ENCODE measurements at regions not wholly inside any gene's neighbourhood (a gene's known extent, or its start where the extent isn't known, plus 50 kb on each side); places are given as distances from the start of the nearest gene placed in this dataset.

GRCh38 chr5:110900829-110901228, 162.0 kb downstream of the SLC25A46 start:
- no peaks in the 10 kb centered on the region for H3K9me3 ChIP-seq
- 3% methylated on average over 2 of the region's 2 CpGs for WGBS (ENCODE audit: low lambda C conversion rate)
- H4K20me1 ChIP-seq (ENCODE audit: insufficient read depth), result no peaks in the 10 kb centered on the region
- H3K4me1 ChIP-seq (ENCODE audit: control insufficient read depth in 1 of 2, insufficient read depth in 2 of 2, low read depth in 1 of 2, low read length in 1 of 2), result no peaks in the 10 kb centered on the region; a peak in 1 of 4 replicates
- POLR2A ChIA-PET, result no interaction called here
- peaks cover 19% of the 10 kb centered on the region for H3F3A ChIP-seq (replicated peaks; ENCODE audit: insufficient read depth)
- H3K27ac ChIP-seq (ENCODE audit: low read depth in 2 of 2, low read length in 1 of 2), result peak overlapping the region; percentile 55 to 73; a peak in 3 of 4 replicates
- H3K27me3 ChIP-seq (ENCODE audit: insufficient read depth), result no peaks in the 10 kb centered on the region
- H2AFZ ChIP-seq (ENCODE audit: low read depth), result no peak overlapping the region
- no peaks in the 10 kb centered on the region for H3K9me2 ChIP-seq
- no peaks in the 10 kb centered on the region for H3K79me2 ChIP-seq (ENCODE audit: insufficient read depth)
- no peak for DNase-seq
- H3K4me3 ChIP-seq (ENCODE audit: low read depth in 2 of 2, low read length in 1 of 2), result no peak overlapping the region
- CTCF ChIA-PET, result no interaction called here
- no peaks in the 10 kb centered on the region for H3K36me3 ChIP-seq (replicated peaks in 1 of 2; ENCODE audit: control insufficient read depth in 1 of 2, insufficient read depth in 2 of 2, low read length in 1 of 2)
- no peak overlapping the region for H3K9ac ChIP-seq
- H3K4me2 ChIP-seq, result peak overlapping the region; percentile 35; the same call in 1 of the 2 replicates
- TF ChIP-seq NFIC (IDR thresholded peaks at IDR 0.05; ENCODE audit: borderline replicate concordance) (peak; percentile 64), CHD2 (IDR thresholded peaks at IDR 0.05; ENCODE audit: low read length, partially characterized antibody) (no peak), JUND (IDR thresholded peaks at IDR 0.05) (peak; percentile 75), EP300 (IDR thresholded peaks at IDR 0.05; ENCODE audit: borderline replicate concordance in 1 of 2, low read depth in 1 of 2, low read length in 1 of 2) (peak in 1 of 2 experiments; percentile 72; a peak in 1 of 4 replicates), SMC3 (IDR thresholded peaks at IDR 0.05; ENCODE audit: low read depth, low read length) (no peak), MXI1 (IDR thresholded peaks at IDR 0.05; ENCODE audit: low read depth, low read length) (no peak), FOXJ3 (CRISPR knock-in tag; IDR thresholded peaks at IDR 0.05) (no peak), MAX (IDR thresholded peaks at IDR 0.05; ENCODE audit: low read depth) (no peak; the same call in 1 of the 2 replicates), IRF3 (IDR thresholded peaks at IDR 0.05; ENCODE audit: low read depth, low read length) (no peak), TEAD4 (IDR thresholded peaks at IDR 0.05; ENCODE audit: borderline replicate concordance, insufficient read depth) (peak; percentile 49; the same call in 1 of the 2 replicates), RAD21 (IDR thresholded peaks at IDR 0.05; ENCODE audit: low read length) (no peak), FOXM1 (IDR thresholded peaks at IDR 0.05; ENCODE audit: low read depth) (peak; percentile 71; the same call in 1 of the 2 replicates), POLR2AphosphoS5 (IDR thresholded peaks at IDR 0.05; ENCODE audit: low read depth, low read length) (peak; percentile 21; the same call in 1 of the 2 replicates), SIN3A (IDR thresholded peaks at IDR 0.05; ENCODE audit: borderline replicate concordance, low read depth, low read length) (no peak), TCF12 (IDR thresholded peaks at IDR 0.05) (peak; percentile 83), REST (IDR thresholded peaks at IDR 0.05; ENCODE audit: low read depth, low read length) (no peak), RCOR1 (IDR thresholded peaks at IDR 0.05; ENCODE audit: low read length) (no peak), RFX5 (IDR thresholded peaks at IDR 0.05; ENCODE audit: low read length) (no peak), EZH2phosphoT487 (IDR thresholded peaks at IDR 0.05; ENCODE audit: borderline replicate concordance, low read depth) (no peak), CTCF (IDR thresholded peaks at IDR 0.05) (no peak), ELF1 (IDR thresholded peaks at IDR 0.05) (no peak), FOSL2 (IDR thresholded peaks at IDR 0.05; ENCODE audit: borderline replicate concordance, low read depth) (peak; percentile 66), GABPA (IDR thresholded peaks at IDR 0.05; ENCODE audit: low read depth) (no peak), PBX3 (IDR thresholded peaks at IDR 0.05) (peak; percentile 93), YY1 (IDR thresholded peaks at IDR 0.05; ENCODE audit: low read depth) (no peak), TAF1 (IDR thresholded peaks at IDR 0.05; ENCODE audit: borderline replicate concordance, low read depth, low read length) (no peak), USF2 (IDR thresholded peaks at IDR 0.05; ENCODE audit: borderline replicate concordance, low read depth, low read length) (no peak), MEF2A (IDR thresholded peaks at IDR 0.05; ENCODE audit: borderline replicate concordance, low read depth) (peak; percentile 64; the same call in 1 of the 2 replicates)

All from SK-N-SH (cell line).